Left ventricle myocardium inferior (tissue), 1 donor: ENCODE measurements at regions not wholly inside any gene's neighbourhood (a gene's known extent, or its start where the extent isn't known, plus 50 kb on each side); places are given as distances from the start of the nearest gene placed in this dataset.

ENCODE experiments used
- DNase-seq: peaks from one replicate; pipeline ENCODE4 v3.0.0-alpha.2; 2020
- H3K27ac ChIP-seq: fragments of 200-600 bp; replicated peaks from 2 replicates; pipeline ENCODE4 v1.8.0; 2021
- H3K27me3 ChIP-seq: fragments of 200-600 bp; 2 replicates; pipeline ENCODE4 v1.8.0; 2021; ENCODE audit warnings: low read depth
- H3K36me3 ChIP-seq: fragments of 200-600 bp; 2 replicates; pipeline ENCODE4 v1.8.0; 2021
- H3K4me1 ChIP-seq: fragments of 200-600 bp; 2 replicates; pipeline ENCODE4 v1.8.0; 2021
- H3K4me3 ChIP-seq: fragments of 200-600 bp; 2 replicates; pipeline ENCODE4 v1.8.0; 2021; ENCODE audit warnings: mild to moderate bottlenecking, moderate library complexity
- H3K9me3 ChIP-seq: fragments of 200-600 bp; replicated peaks from 2 replicates; pipeline ENCODE4 v1.8.0; 2021
- CTCF ChIP-seq: fragments of 200-600 bp; IDR thresholded peaks from 2 replicates; pipeline ENCODE4 v1.8.0; 2021; ENCODE audit warnings: antibody characterized with exemption, mild to moderate bottlenecking, borderline replicate concordance
- intact Hi-C: fragments of 100-400 bp; cut with micrococcal nuclease; formaldehyde crosslinking; loops from one replicate; pipeline ENCODE4 v1.11.0; 2022
- donor health status: DM: no; HTN: yes; CAD: no; lungs with severe emphysema.

- Histone ChIP-seq H3K36me3 (no peaks in the 10 kb centered on the region), H3K27me3 (peaks cover 53% of the 10 kb centered on the region), H3K27ac (no peak overlapping the region), H3K4me1 (no peaks in the 10 kb centered on the region), H3K9me3 (peaks cover 8% of the 10 kb centered on the region), H3K4me3 (no peak overlapping the region)
- intact Hi-C loops: no loop called here
- DNase-seq: no peak
- no peak for TF ChIP-seq CTCF
These were observed 294.5 kb downstream of the BRD1 start for GRCh38 chr22:49532869-49533802.

GRCh38 chr22:49531368-49531791 is 296.3 kb downstream of the BRD1 start:
- intact Hi-C loops: no loop called here
- no peaks in the 10 kb centered on the region for H3K4me1 ChIP-seq
- peaks cover 41% of the 10 kb centered on the region for H3K27me3 ChIP-seq

GRCh38 chr22:49530671-49531367 is 296.9 kb downstream of the BRD1 start:
- H3K36me3 ChIP-seq: no peaks in the 10 kb centered on the region
- DNase-seq: no peak
- no peak for TF ChIP-seq CTCF
- H3K27ac ChIP-seq: no peak overlapping the region
- peaks cover 8% of the 10 kb centered on the region for H3K9me3 ChIP-seq
- H3K4me3 ChIP-seq: no peak overlapping the region
- H3K27me3 ChIP-seq: peaks cover 35% of the 10 kb centered on the region
- no peaks in the 10 kb centered on the region for H3K4me1 ChIP-seq
- intact Hi-C loops: no loop called here

More at GRCh38 chr22:49531368-49531791, 296.3 kb downstream of the BRD1 start:
- TF ChIP-seq CTCF: no peak
- Histone ChIP-seq H3K9me3 (peaks cover 8% of the 10 kb centered on the region), H3K4me3 (no peak overlapping the region), H3K27ac (no peak overlapping the region), H3K36me3 (no peaks in the 10 kb centered on the region)
- DNase-seq: no peak

DNA sequence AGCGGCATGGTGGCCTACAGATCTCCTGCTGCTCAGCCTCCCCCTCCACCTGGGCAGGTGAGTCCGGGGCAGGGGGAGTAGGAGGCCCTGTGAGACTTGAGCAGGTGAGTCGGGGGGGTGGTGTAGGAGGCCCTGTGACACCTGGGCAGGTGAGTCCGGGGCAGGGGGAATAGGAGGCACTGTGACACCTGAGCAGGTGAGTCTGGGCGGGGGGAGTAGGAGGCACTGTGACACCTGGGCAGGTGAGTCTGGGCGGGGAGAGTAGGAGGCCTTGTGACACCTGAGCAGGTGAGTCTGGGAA is 299.3 kb downstream of the BRD1 start:
- H3K9me3 ChIP-seq: peaks cover 8% of the 10 kb centered on the region
- intact Hi-C loops: no loop called here
- H3K4me3 ChIP-seq: no peak overlapping the region

More for the DNA sequence above, 299.3 kb downstream of the BRD1 start:
- no peaks in the 10 kb centered on the region for H3K4me1 ChIP-seq
- no peak for DNase-seq
- no peaks in the 10 kb centered on the region for H3K36me3 ChIP-seq
- no peak overlapping the region for H3K27ac ChIP-seq
- no peak for TF ChIP-seq CTCF
- peaks cover 14% of the 10 kb centered on the region for H3K27me3 ChIP-seq
